Breast epithelium (tissue), 3 donors: ENCODE measurements at regions not wholly inside any gene's neighbourhood (a gene's known extent, or its start where the extent isn't known, plus 50 kb on each side); places are given as distances from the start of the nearest gene placed in this dataset.

Experiments used
- POLR2AphosphoS5 ChIP-seq, 3 donors: sonication (generic); formaldehyde crosslinking; IDR thresholded peaks; one replicate each; pipeline ENCODE4 v1.6.1; 2017; ENCODE audit warnings: antibody characterized with exemption in 3 of 3
- TF ChIP-seq, protein P1 (sequence below), 3 donors: fragments of 450-650 bp; IDR thresholded peaks; one replicate each; pipeline ENCODE4 v1.5.1; 2016 to 2017; ENCODE audit warnings: antibody characterized with exemption in 3 of 3, mild to moderate bottlenecking in 3 of 3, moderate library complexity in 3 of 3

DNA sequence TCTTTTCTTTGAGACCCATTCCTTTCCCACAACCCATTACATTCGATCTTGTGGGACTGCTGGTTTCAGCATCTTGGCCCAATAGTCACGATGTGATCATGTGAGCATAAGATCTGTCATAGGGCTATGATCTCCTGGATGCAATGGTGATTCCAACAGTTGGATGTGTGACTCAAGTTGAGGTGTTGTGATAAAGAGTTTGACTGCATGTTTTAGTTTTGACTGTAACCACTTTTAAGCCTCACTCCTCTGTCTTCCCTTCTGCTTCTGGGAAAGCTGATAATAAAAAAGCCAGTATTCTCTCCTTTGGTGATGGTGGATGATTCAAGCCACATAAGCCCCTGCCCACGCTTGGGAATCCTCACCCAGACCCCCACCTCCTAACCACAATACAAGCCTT, 117.0 kb upstream of the ASCC3 start:
- TF ChIP-seq, protein P1, sequence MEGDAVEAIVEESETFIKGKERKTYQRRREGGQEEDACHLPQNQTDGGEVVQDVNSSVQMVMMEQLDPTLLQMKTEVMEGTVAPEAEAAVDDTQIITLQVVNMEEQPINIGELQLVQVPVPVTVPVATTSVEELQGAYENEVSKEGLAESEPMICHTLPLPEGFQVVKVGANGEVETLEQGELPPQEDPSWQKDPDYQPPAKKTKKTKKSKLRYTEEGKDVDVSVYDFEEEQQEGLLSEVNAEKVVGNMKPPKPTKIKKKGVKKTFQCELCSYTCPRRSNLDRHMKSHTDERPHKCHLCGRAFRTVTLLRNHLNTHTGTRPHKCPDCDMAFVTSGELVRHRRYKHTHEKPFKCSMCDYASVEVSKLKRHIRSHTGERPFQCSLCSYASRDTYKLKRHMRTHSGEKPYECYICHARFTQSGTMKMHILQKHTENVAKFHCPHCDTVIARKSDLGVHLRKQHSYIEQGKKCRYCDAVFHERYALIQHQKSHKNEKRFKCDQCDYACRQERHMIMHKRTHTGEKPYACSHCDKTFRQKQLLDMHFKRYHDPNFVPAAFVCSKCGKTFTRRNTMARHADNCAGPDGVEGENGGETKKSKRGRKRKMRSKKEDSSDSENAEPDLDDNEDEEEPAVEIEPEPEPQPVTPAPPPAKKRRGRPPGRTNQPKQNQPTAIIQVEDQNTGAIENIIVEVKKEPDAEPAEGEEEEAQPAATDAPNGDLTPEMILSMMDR (IDR thresholded peaks at IDR 0.05): no peak
- no peak for TF ChIP-seq POLR2AphosphoS5 (IDR thresholded peaks at IDR 0.05)
